ENCODE measurements at regions not wholly inside any gene's neighbourhood (a gene's known extent, or its start where the extent isn't known, plus 50 kb on each side); places are given as distances from the start of the nearest gene placed in this dataset.

GRCh38 chr1:190808035-190808434 is 330.4 kb upstream of the BRINP3 start:
- POLR2A ChIA-PET (ENCODE audit: unreplicated experiment): no interaction called here
- H2AK5ac ChIP-seq (ENCODE audit: low read depth, low read length): no peak overlapping the region
- no peak overlapping the region for H3K4me3 ChIP-seq (ENCODE audit: insufficient read depth, low read depth, low read length)
- no peak overlapping the region for H3K18ac ChIP-seq (ENCODE audit: low read depth, low read length)
- no peak overlapping the region for H3K56ac ChIP-seq (ENCODE audit: extremely low read depth, insufficient read depth, low read length)
- H2BK15ac ChIP-seq (ENCODE audit: low read depth, low read length): no peak overlapping the region
- H3K27me3 ChIP-seq (ENCODE audit: control insufficient read depth, insufficient read depth, low read length): no peaks in the 10 kb centered on the region
- TF ChIP-seq NFE2L2 (IDR thresholded peaks at IDR 0.05; ENCODE audit: low read depth, low read length) (no peak), SMC3 (IDR thresholded peaks at IDR 0.05; ENCODE audit: low read depth, low read length) (no peak), MAZ (IDR thresholded peaks at IDR 0.05; ENCODE audit: borderline replicate concordance, low read depth, low read length) (no peak), CTCF (conservative IDR thresholded peaks at IDR 0.05; ENCODE audit: low read depth, low read length) (no peak), POLR2A (IDR thresholded peaks at IDR 0.05; ENCODE audit: low read depth, low read length) (no peak), CEBPB (IDR thresholded peaks at IDR 0.05; ENCODE audit: low read depth, low read length) (peak; percentile 75)
- TF ChIP-seq, protein P1, sequence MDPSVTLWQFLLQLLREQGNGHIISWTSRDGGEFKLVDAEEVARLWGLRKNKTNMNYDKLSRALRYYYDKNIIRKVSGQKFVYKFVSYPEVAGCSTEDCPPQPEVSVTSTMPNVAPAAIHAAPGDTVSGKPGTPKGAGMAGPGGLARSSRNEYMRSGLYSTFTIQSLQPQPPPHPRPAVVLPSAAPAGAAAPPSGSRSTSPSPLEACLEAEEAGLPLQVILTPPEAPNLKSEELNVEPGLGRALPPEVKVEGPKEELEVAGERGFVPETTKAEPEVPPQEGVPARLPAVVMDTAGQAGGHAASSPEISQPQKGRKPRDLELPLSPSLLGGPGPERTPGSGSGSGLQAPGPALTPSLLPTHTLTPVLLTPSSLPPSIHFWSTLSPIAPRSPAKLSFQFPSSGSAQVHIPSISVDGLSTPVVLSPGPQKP (IDR thresholded peaks at IDR 0.05; ENCODE audit: borderline replicate concordance, low read depth, low read length): no peak
- no peaks in the 10 kb centered on the region for H3K36me3 ChIP-seq (ENCODE audit: control insufficient read depth, insufficient read depth, low read length)
- no CpG with 5 or more reads among the region's 3 CpGs for WGBS, 2 experiments (ENCODE audit: extremely low coverage in 2 of 2, insufficient read length in 1 of 2)
- H3K9me3 ChIP-seq (ENCODE audit: control insufficient read depth, insufficient read depth, low read length): no peaks in the 10 kb centered on the region
- no peak overlapping the region for H2BK20ac ChIP-seq (ENCODE audit: low read depth, low read length)
- H2AK9ac ChIP-seq (replicated peaks; ENCODE audit: low read depth, low read length, poor library complexity): no peak overlapping the region
- no peak for ATAC-seq (ENCODE audit: low read depth)
- no peak overlapping the region for H3K27ac ChIP-seq (ENCODE audit: insufficient read depth, low read length)
- no peaks in the 10 kb centered on the region for H4K20me1 ChIP-seq (ENCODE audit: insufficient read depth, low read length)
- no peaks in the 10 kb centered on the region for H3K4me1 ChIP-seq (ENCODE audit: control insufficient read depth, insufficient read depth, low read length)
- no peak overlapping the region for H2BK5ac ChIP-seq (ENCODE audit: low read depth, low read length, poor library complexity, severe bottlenecking)
- H4K91ac ChIP-seq (ENCODE audit: insufficient read depth, low read depth, low read length): no peak overlapping the region
- no peaks in the 10 kb centered on the region for H3K79me1 ChIP-seq (ENCODE audit: low read depth in 1 of 2, low read length in 2 of 2)
- no peak overlapping the region for H3K4ac ChIP-seq (ENCODE audit: low read depth, low read length)
- no peak overlapping the region for H3K9ac ChIP-seq (ENCODE audit: low read depth, low read length)
- H4K5ac ChIP-seq (ENCODE audit: low read depth, low read length): no peak overlapping the region
- in situ Hi-C loops (cut with MboI; ENCODE audit: low sequenced_read_pairs): no loop called here
- H2AFZ ChIP-seq (replicated peaks; ENCODE audit: low read length, poor library complexity): no peak overlapping the region
- no peak overlapping the region for H4K8ac ChIP-seq (ENCODE audit: low read depth in 2 of 2, low read length in 2 of 2)
- no peak overlapping the region for H3K14ac ChIP-seq (replicated peaks; ENCODE audit: low read depth, low read length)
- CTCF ChIA-PET: no interaction called here
- H3K9me1 ChIP-seq (ENCODE audit: insufficient read depth, low read length): no peaks in the 10 kb centered on the region
- H3K23ac ChIP-seq (ENCODE audit: low read depth, low read length): no peak overlapping the region
- DNase-seq: no peak
- dilution Hi-C loops (cut with HindIII; ENCODE audit: low sequenced_read_pairs, unreplicated experiment): no loop called here
- BruUV-seq (replicated peaks): no TSS peak
- intact Hi-C loops (cut with micrococcal nuclease): no loop called here
- no peak overlapping the region for H2BK120ac ChIP-seq (ENCODE audit: low read depth, low read length)
- no peak overlapping the region for H3K4me2 ChIP-seq (ENCODE audit: low read depth, low read length)

All from IMR-90 (cell line).